BE2C (cell line): ENCODE measurements at regions not wholly inside any gene's neighbourhood (a gene's known extent, or its start where the extent isn't known, plus 50 kb on each side); places are given as distances from the start of the nearest gene placed in this dataset.

ENCODE experiments used
- DNase-seq: peaks from one replicate; pipeline ENCODE4 v3.0.0-alpha.2; 2020
- H3K27me3 ChIP-seq: fragments of 250-450 bp; sonication (Bioruptor Pico); 2 replicates; pipeline ENCODE4 v1.5.1; 2020; ENCODE audit warnings: mild to moderate bottlenecking
- H3K36me3 ChIP-seq: fragments of 250-450 bp; sonication (Bioruptor Pico); 2 replicates; pipeline ENCODE4 v1.5.1; 2020; ENCODE audit warnings: mild to moderate bottlenecking
- H3K4me1 ChIP-seq: fragments of 250-450 bp; sonication (Bioruptor Pico); 2 replicates; pipeline ENCODE4 v1.5.1; 2020
- H3K4me3 ChIP-seq: 2 replicates; pipeline ENCODE4 v1.5.1; 2011; ENCODE audit warnings: low read depth, low read length
- H3K9me3 ChIP-seq: fragments of 250-450 bp; sonication (Bioruptor Pico); 2 replicates; pipeline ENCODE4 v1.5.1; 2020
- CTCF ChIP-seq: IDR thresholded peaks from 2 replicates; pipeline ENCODE4 v1.5.1; 2012; ENCODE audit warnings: mild to moderate bottlenecking, low read depth, low read length

- TF ChIP-seq CTCF: no peak
- Histone ChIP-seq H3K4me3 (no peak overlapping the region), H3K27me3 (peaks cover 20% of the 10 kb centered on the region), H3K36me3 (no peaks in the 10 kb centered on the region), H3K9me3 (no peaks in the 10 kb centered on the region), H3K4me1 (no peaks in the 10 kb centered on the region)
- DNase-seq: no peak
These were observed 487.5 kb upstream of the SALL1 start for GRCh38 chr16:51638339-51639135.

- no peaks in the 10 kb centered on the region for H3K4me1 ChIP-seq
- no peak overlapping the region for H3K4me3 ChIP-seq
- no peaks in the 10 kb centered on the region for H3K9me3 ChIP-seq
- TF ChIP-seq CTCF: no peak
- H3K36me3 ChIP-seq: no peaks in the 10 kb centered on the region
- DNase-seq: no peak
- H3K27me3 ChIP-seq: peaks cover 20% of the 10 kb centered on the region
These were observed 486.7 kb upstream of the SALL1 start for GRCh38 chr16:51637770-51638094.

- H3K36me3 ChIP-seq: no peaks in the 10 kb centered on the region
- no peak overlapping the region for H3K4me3 ChIP-seq
- TF ChIP-seq CTCF: no peak
- no peak for DNase-seq
- no peaks in the 10 kb centered on the region for H3K9me3 ChIP-seq
- peaks cover 20% of the 10 kb centered on the region for H3K27me3 ChIP-seq
- H3K4me1 ChIP-seq: no peaks in the 10 kb centered on the region
These were observed 486.1 kb upstream of the SALL1 start for GRCh38 chr16:51636920-51637769.

GRCh38 chr16:51635181-51635580 lies 484.1 kb upstream of the SALL1 start:
- Histone ChIP-seq H3K4me1 (no peaks in the 10 kb centered on the region), H3K36me3 (no peaks in the 10 kb centered on the region), H3K4me3 (no peak overlapping the region), H3K9me3 (no peaks in the 10 kb centered on the region), H3K27me3 (peaks cover 20% of the 10 kb centered on the region)
- no peak for TF ChIP-seq CTCF
- DNase-seq: no peak

GRCh38 chr16:51630076-51630475 lies 479.0 kb upstream of the SALL1 start:
- Histone ChIP-seq H3K9me3 (no peaks in the 10 kb centered on the region), H3K27me3 (no peaks in the 10 kb centered on the region; the same call in 1 of the 2 replicates), H3K4me3 (no peak overlapping the region), H3K4me1 (no peaks in the 10 kb centered on the region), H3K36me3 (no peaks in the 10 kb centered on the region)
- no peak for TF ChIP-seq CTCF
- DNase-seq: no peak

GRCh38 chr16:51629576-51629975 lies 478.5 kb upstream of the SALL1 start:
- no peak for DNase-seq
- Histone ChIP-seq H3K4me3 (no peak overlapping the region), H3K4me1 (no peaks in the 10 kb centered on the region), H3K36me3 (no peaks in the 10 kb centered on the region), H3K27me3 (no peaks in the 10 kb centered on the region), H3K9me3 (no peaks in the 10 kb centered on the region)
- no peak for TF ChIP-seq CTCF
